Mesenchymal stem cell (in vitro differentiated cells and primary cell): ENCODE measurements at regions not wholly inside any gene's neighbourhood (a gene's known extent, or its start where the extent isn't known, plus 50 kb on each side); places are given as distances from the start of the nearest gene placed in this dataset.

Experiments used
- DNase-seq: peaks from one replicate; pipeline ENCODE4 v3.0.0-alpha.2; 2013
- H2AFZ ChIP-seq: one replicate; pipeline ENCODE4 v1.6.1; 2013; ENCODE audit warnings: low read depth, mild to moderate bottlenecking, control low read depth, inconsistent platforms, low read length, moderate library complexity
- H2AK5ac ChIP-seq: 2 replicates; pipeline ENCODE4 v1.6.1; 2013; ENCODE audit warnings: low read length, moderate library complexity, mild to moderate bottlenecking, inconsistent platforms; ENCODE audit not compliant: severe bottlenecking
- H2BK120ac ChIP-seq: one replicate; pipeline ENCODE4 v1.6.1; 2013; ENCODE audit warnings: low read depth, mild to moderate bottlenecking, inconsistent platforms, low read length, moderate library complexity
- H2BK12ac ChIP-seq, 2 experiments: one replicate each; pipeline ENCODE4 v1.6.1; 2013; ENCODE audit warnings: inconsistent platforms in 2 of 2, low read length in 2 of 2, mild to moderate bottlenecking in 2 of 2, moderate library complexity in 2 of 2, control low read depth in 1 of 2
- H2BK15ac ChIP-seq: one replicate; pipeline ENCODE4 v1.6.1; 2013; ENCODE audit warnings: mild to moderate bottlenecking, low read depth, inconsistent platforms; ENCODE audit not compliant: poor library complexity, severe bottlenecking
- H2BK5ac ChIP-seq: 2 replicates; pipeline ENCODE4 v1.6.1; 2013; ENCODE audit warnings: low read depth, mild to moderate bottlenecking, low read length, control low read depth, inconsistent platforms; ENCODE audit not compliant: poor library complexity, severe bottlenecking
- H3K14ac ChIP-seq, 2 experiments: one replicate each; pipeline ENCODE4 v1.6.1; 2013; ENCODE audit warnings: inconsistent platforms in 2 of 2, low read length in 2 of 2, control low read depth in 1 of 2, mild to moderate bottlenecking in 1 of 2, moderate library complexity in 1 of 2
- H3K18ac ChIP-seq, 2 experiments: one replicate each; pipeline ENCODE4 v1.6.1; 2013; ENCODE audit warnings: inconsistent platforms in 2 of 2, low read length in 2 of 2, control low read depth in 1 of 2, low read depth in 1 of 2, mild to moderate bottlenecking in 1 of 2
- H3K23ac ChIP-seq, 2 experiments: one replicate each; pipeline ENCODE4 v1.6.1; 2013; ENCODE audit warnings: inconsistent platforms in 2 of 2, low read length in 2 of 2, mild to moderate bottlenecking in 2 of 2, moderate library complexity in 2 of 2, control low read depth in 1 of 2
- H3K27ac ChIP-seq: 2 replicates; pipeline ENCODE4 v1.5.1; 2013; ENCODE audit warnings: mild to moderate bottlenecking, moderate library complexity, low read length, control low read depth, inconsistent platforms; ENCODE audit not compliant: poor library complexity, severe bottlenecking
- H3K27me3 ChIP-seq, 2 experiments: 2 replicates each; pipeline versions ENCODE4 v1.6.1 to v1.7.0; 2013; ENCODE audit warnings: low read length in 2 of 2, mild to moderate bottlenecking in 2 of 2, moderate library complexity in 2 of 2, control low read depth in 1 of 2, inconsistent platforms in 1 of 2; ENCODE audit not compliant: control insufficient read depth in 1 of 2, insufficient read depth in 1 of 2
- H3K36me3 ChIP-seq, 2 experiments: 2 replicates each; pipeline versions ENCODE4 v1.6.1 to v1.7.0; 2013; ENCODE audit warnings: low read length in 2 of 2, control low read depth in 1 of 2, inconsistent platforms in 1 of 2, low read depth in 1 of 2, mild to moderate bottlenecking in 1 of 2; ENCODE audit not compliant: insufficient read depth in 2 of 2, control insufficient read depth in 1 of 2
- H3K4ac ChIP-seq, 2 experiments: one replicate each; pipeline ENCODE4 v1.6.1; 2013; ENCODE audit warnings: inconsistent platforms in 2 of 2, low read length in 2 of 2, mild to moderate bottlenecking in 2 of 2, moderate library complexity in 2 of 2, control low read depth in 1 of 2, low read depth in 1 of 2
- H3K4me1 ChIP-seq: 2 replicates; pipeline ENCODE4 v1.6.1; 2013; ENCODE audit warnings: low read depth, low read length, control low read depth; ENCODE audit not compliant: control insufficient read depth, insufficient read depth
- H3K4me2 ChIP-seq: 2 replicates; pipeline ENCODE4 v1.6.1; 2013; ENCODE audit warnings: low read length, mild to moderate bottlenecking, inconsistent platforms; ENCODE audit not compliant: poor library complexity, severe bottlenecking
- H3K4me3 ChIP-seq, 2 experiments: 2 replicates each; pipeline versions ENCODE4 v1.5.1 to v1.7.0; 2013; ENCODE audit warnings: low read length in 2 of 2, mild to moderate bottlenecking in 2 of 2, control low read depth in 1 of 2, low read depth in 1 of 2; ENCODE audit not compliant: insufficient read depth in 1 of 2
- H3K79me1 ChIP-seq: replicated peaks from 2 replicates; pipeline ENCODE4 v1.6.1; 2013; ENCODE audit warnings: mild to moderate bottlenecking, control low read depth, low read length, inconsistent platforms; ENCODE audit not compliant: poor library complexity, severe bottlenecking
- H3K9ac ChIP-seq: 2 replicates; pipeline ENCODE4 v1.7.0; 2013; ENCODE audit warnings: mild to moderate bottlenecking, low read length, moderate library complexity
- H3K9me3 ChIP-seq: 2 replicates; pipeline ENCODE4 v1.7.0; 2013; ENCODE audit warnings: mild to moderate bottlenecking, low read length; ENCODE audit not compliant: control insufficient read depth
- H4K8ac ChIP-seq: one replicate; pipeline ENCODE4 v1.6.1; 2013; ENCODE audit warnings: inconsistent platforms, mild to moderate bottlenecking, low read length, moderate library complexity
- H4K91ac ChIP-seq: one replicate; pipeline ENCODE4 v1.6.1; 2013; ENCODE audit warnings: mild to moderate bottlenecking, low read length, inconsistent platforms
- WGBS: methylation state at CpG from one replicate; pipeline ENCODE4 v1.1.7; 2013; ENCODE audit warnings: mixed read lengths; 5-methylcytosine and 5-hydroxymethylcytosine counted together

DNA sequence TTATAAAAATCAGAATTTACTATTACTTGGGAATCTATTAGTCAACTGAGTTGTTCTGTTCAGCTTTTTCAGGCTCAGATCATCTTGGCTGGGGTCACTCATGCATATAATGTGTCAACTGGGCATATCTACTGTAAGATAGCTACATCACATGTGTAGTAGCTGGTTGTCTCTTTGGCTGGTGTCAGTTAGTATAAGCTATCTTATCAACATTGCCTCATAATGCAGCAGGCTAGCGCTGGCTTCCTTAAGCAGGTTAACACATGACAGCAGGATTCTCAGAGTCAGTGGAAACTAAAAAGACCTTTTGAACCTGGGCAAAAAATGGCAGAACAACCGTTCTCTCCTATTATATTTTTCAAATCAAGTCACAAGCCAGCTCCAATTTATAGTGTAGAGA lies 378.3 kb upstream of the PCDH10 start:
- Histone ChIP-seq H2BK15ac (no peak overlapping the region), H2BK120ac (no peak overlapping the region), H3K4ac (no peak overlapping the region), H3K79me1 (no peaks in the 10 kb centered on the region), H3K9ac (no peak overlapping the region), H2AK5ac (no peak overlapping the region), H2AFZ (no peak overlapping the region), H3K27ac (no peak overlapping the region), H3K4me3 (no peak overlapping the region), H4K8ac (no peak overlapping the region), H3K27me3 (no peaks in the 10 kb centered on the region), H3K4me1 (no peaks in the 10 kb centered on the region), H4K91ac (no peak overlapping the region), H3K4me2 (no peak overlapping the region), H3K23ac (no peak overlapping the region), H2BK5ac (no peak overlapping the region), H3K9me3 (no peaks in the 10 kb centered on the region), H2BK12ac (no peak overlapping the region), H3K18ac (no peak overlapping the region), H3K36me3 (no peaks in the 10 kb centered on the region), H3K14ac (no peak overlapping the region)
- 96% methylated on average over 2 of the region's 2 CpGs for WGBS
- no peak for DNase-seq

DNA sequence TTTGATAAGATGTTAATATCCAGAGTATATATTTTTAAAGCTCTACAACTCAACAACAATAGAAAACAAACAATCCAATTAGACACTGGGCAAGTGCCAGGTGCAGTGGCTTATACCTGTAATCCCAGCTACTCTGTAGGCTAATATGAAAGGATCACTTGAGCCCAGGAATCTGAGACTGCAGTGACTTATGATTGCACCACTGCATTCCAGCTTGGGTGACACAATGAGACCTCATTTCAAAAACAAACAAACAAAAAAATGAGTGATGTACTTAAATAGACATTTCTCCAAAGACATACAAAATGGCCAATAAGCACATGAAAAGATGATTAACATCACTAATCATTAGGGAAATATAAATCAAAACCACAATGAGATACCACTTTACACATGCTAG lies 356.8 kb upstream of the PCDH10 start:
- Histone ChIP-seq H2AK5ac (no peak overlapping the region), H3K4me1 (no peaks in the 10 kb centered on the region), H3K18ac (no peak overlapping the region), H4K8ac (no peak overlapping the region), H2AFZ (no peak overlapping the region), H3K4me3 (no peak overlapping the region), H3K14ac (no peak overlapping the region), H2BK12ac (no peak overlapping the region), H3K36me3 (no peaks in the 10 kb centered on the region), H3K27ac (no peak overlapping the region), H2BK15ac (no peak overlapping the region), H3K9ac (no peak overlapping the region), H2BK5ac (no peak overlapping the region), H3K79me1 (no peaks in the 10 kb centered on the region), H3K9me3 (no peaks in the 10 kb centered on the region), H3K23ac (no peak overlapping the region), H2BK120ac (no peak overlapping the region), H4K91ac (no peak overlapping the region), H3K4ac (no peak overlapping the region), H3K4me2 (no peak overlapping the region), H3K27me3 (no peaks in the 10 kb centered on the region)
- DNase-seq, result no peak

DNA sequence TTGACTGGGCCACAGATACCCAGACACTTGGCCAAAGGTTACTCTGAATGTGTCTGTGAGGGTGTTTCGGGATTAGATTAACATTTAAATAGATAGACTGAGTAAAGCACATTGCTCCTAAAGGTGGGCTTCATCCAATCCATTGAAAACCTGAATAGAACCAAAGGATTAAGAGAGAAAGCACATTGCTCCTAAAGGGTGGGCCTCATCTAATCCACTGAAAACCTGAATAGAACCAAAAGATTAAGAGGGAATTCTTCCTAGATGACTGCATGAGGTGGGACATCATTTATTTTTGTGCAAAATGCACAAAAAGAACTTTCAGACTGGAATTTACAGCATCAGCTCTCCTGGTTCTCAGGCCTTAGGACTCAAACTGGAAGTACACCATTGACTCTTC lies 351.2 kb upstream of the PCDH10 start:
- DNase-seq, result no peak
- Histone ChIP-seq H3K4ac (no peak overlapping the region), H3K4me3 (no peak overlapping the region), H3K9ac (no peak overlapping the region), H3K14ac (no peak overlapping the region), H3K23ac (no peak overlapping the region), H2BK15ac (no peak overlapping the region), H2BK120ac (no peak overlapping the region), H4K91ac (no peak overlapping the region), H3K27ac (no peak overlapping the region), H3K4me1 (no peaks in the 10 kb centered on the region), H3K79me1 (no peaks in the 10 kb centered on the region), H2AFZ (no peak overlapping the region), H3K4me2 (no peak overlapping the region), H2BK5ac (no peak overlapping the region), H4K8ac (no peak overlapping the region), H3K18ac (no peak overlapping the region), H3K27me3 (no peaks in the 10 kb centered on the region), H2BK12ac (no peak overlapping the region), H3K36me3 (no peaks in the 10 kb centered on the region), H2AK5ac (no peak overlapping the region), H3K9me3 (peaks cover 5% of the 10 kb centered on the region)
- WGBS, result no CpG with 5 or more reads among the region's 1 CpG

DNA sequence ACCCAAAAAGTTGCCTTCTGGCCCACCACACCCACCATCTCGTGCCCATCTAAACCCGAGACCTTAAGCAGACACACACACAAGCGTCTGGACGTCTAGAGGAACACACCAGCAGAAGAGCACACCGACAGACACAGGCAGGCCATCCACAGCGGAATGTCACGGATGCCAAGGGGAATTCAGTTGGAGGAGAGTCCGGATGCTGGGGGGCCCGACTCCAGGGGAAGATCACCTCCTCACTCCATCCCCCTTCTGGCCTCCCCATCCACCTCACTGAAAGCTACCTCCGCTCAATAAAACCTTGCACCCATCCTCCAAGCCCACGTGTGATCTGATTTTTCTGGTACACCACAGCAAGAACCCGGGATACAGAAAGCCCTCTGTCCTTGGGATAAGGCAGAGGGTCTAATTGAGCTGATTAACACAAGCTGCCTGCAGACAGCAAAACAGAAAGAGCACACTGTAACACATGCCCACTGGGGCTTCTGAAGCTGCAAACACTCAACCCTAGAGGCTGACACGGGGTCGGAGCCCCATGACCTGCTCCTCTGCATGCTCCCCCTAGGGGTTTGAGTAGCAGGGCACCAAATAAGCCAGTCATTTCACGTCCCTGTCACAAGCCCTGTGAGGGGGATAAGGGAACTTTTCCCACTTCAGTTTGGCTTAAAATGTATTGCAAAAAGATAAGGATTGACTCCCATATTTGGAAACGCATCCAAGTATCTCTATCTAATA lies 339.6 kb upstream of the PCDH10 start:
- Histone ChIP-seq H4K91ac (no peak overlapping the region), H4K8ac (no peak overlapping the region), H3K79me1 (no peaks in the 10 kb centered on the region), H3K18ac (no peak overlapping the region), H2AFZ (no peak overlapping the region), H3K14ac (no peak overlapping the region), H3K27ac (no peak overlapping the region), H3K9ac (no peak overlapping the region), H3K23ac (no peak overlapping the region), H2AK5ac (no peak overlapping the region), H3K4me3 (no peak overlapping the region), H3K4me2 (no peak overlapping the region), H3K4me1 (no peaks in the 10 kb centered on the region), H3K36me3 (no peaks in the 10 kb centered on the region), H2BK12ac (no peak overlapping the region), H3K27me3 (no peaks in the 10 kb centered on the region), H3K4ac (no peak overlapping the region), H3K9me3 (no peaks in the 10 kb centered on the region), H2BK120ac (no peak overlapping the region), H2BK5ac (no peak overlapping the region), H2BK15ac (peak overlapping the region; percentile 52)
- WGBS, result 76% methylated on average over 15 of the region's 16 CpGs
- no peak for DNase-seq
